ENCODE measurements at regions not wholly inside any gene's neighbourhood (a gene's known extent, or its start where the extent isn't known, plus 50 kb on each side); places are given as distances from the start of the nearest gene placed in this dataset.

DNA sequence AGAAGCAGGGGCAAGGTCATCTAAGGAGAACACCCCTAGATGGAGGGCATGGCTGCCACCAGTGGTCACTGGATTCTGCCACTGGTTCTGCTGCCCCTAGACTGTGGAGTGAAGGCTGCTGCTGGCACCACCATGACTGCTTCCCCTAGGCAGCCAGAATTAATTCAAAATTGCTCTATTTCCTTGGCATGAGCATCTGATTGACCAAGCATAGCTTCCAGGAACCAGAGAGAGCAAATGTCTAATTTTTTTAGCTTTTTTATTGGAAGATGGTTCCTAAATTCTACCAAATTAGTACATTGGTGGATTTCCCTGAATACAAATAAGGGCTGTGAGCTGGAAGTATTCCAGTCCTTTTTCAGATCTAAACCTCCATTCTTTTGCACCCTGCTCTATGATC is 270.2 kb upstream of the GBE1 start:
- Mint-ChIP-seq H3K36me3 (ENCODE audit: low read depth) (no peaks in the 10 kb centered on the region), H3K27me3 (ENCODE audit: insufficient read depth, low read depth, poor library complexity) (no peaks in the 10 kb centered on the region), H3K27ac (no peak overlapping the region), H3K4me3 (no peak overlapping the region), H3K9me3 (no peaks in the 10 kb centered on the region), H3K4me1 (peaks cover 6% of the 10 kb centered on the region)
- H3K36me3 ChIP-seq (ENCODE audit: insufficient read depth) = no peaks in the 10 kb centered on the region
- H3K4me1 ChIP-seq (ENCODE audit: insufficient read depth) = no peaks in the 10 kb centered on the region
- no peak overlapping the region for H3K4me2 ChIP-seq
- no peak overlapping the region for H2AFZ ChIP-seq
- ATAC-seq = no peak
- H3K4me3 ChIP-seq = no peak overlapping the region
- H4K20me1 ChIP-seq (replicated peaks; ENCODE audit: insufficient read depth) = no peaks in the 10 kb centered on the region
- TF ChIP-seq JUNB (IDR thresholded peaks at IDR 0.05; ENCODE audit: unreplicated experiment) (no peak), ZNF114 (CRISPR knock-in tag; IDR thresholded peaks at IDR 0.05) (no peak), EZH2 (IDR thresholded peaks at IDR 0.05; ENCODE audit: low read depth, unreplicated experiment) (no peak), NANOG (IDR thresholded peaks at IDR 0.05; ENCODE audit: borderline replicate concordance) (no peak), ZNF331 (CRISPR knock-in tag; IDR thresholded peaks at IDR 0.05; ENCODE audit: low read depth) (no peak), CREB1 (CRISPR knock-in tag; IDR thresholded peaks at IDR 0.05; ENCODE audit: low read depth) (no peak), EZH2phosphoT487 (IDR thresholded peaks at IDR 0.05; ENCODE audit: unreplicated experiment) (no peak), POLR2AphosphoS5 (IDR thresholded peaks at IDR 0.05; ENCODE audit: low read depth) (no peak), STAT1 (IDR thresholded peaks at IDR 0.05; ENCODE audit: unreplicated experiment) (no peak)
- TF ChIP-seq, protein P1, sequence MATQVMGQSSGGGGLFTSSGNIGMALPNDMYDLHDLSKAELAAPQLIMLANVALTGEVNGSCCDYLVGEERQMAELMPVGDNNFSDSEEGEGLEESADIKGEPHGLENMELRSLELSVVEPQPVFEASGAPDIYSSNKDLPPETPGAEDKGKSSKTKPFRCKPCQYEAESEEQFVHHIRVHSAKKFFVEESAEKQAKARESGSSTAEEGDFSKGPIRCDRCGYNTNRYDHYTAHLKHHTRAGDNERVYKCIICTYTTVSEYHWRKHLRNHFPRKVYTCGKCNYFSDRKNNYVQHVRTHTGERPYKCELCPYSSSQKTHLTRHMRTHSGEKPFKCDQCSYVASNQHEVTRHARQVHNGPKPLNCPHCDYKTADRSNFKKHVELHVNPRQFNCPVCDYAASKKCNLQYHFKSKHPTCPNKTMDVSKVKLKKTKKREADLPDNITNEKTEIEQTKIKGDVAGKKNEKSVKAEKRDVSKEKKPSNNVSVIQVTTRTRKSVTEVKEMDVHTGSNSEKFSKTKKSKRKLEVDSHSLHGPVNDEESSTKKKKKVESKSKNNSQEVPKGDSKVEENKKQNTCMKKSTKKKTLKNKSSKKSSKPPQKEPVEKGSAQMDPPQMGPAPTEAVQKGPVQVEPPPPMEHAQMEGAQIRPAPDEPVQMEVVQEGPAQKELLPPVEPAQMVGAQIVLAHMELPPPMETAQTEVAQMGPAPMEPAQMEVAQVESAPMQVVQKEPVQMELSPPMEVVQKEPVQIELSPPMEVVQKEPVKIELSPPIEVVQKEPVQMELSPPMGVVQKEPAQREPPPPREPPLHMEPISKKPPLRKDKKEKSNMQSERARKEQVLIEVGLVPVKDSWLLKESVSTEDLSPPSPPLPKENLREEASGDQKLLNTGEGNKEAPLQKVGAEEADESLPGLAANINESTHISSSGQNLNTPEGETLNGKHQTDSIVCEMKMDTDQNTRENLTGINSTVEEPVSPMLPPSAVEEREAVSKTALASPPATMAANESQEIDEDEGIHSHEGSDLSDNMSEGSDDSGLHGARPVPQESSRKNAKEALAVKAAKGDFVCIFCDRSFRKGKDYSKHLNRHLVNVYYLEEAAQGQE (IDR thresholded peaks at IDR 0.05; ENCODE audit: unreplicated experiment) = no peak
- TF ChIP-seq, protein P2, sequence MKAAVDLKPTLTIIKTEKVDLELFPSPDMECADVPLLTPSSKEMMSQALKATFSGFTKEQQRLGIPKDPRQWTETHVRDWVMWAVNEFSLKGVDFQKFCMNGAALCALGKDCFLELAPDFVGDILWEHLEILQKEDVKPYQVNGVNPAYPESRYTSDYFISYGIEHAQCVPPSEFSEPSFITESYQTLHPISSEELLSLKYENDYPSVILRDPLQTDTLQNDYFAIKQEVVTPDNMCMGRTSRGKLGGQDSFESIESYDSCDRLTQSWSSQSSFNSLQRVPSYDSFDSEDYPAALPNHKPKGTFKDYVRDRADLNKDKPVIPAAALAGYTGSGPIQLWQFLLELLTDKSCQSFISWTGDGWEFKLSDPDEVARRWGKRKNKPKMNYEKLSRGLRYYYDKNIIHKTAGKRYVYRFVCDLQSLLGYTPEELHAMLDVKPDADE (IDR thresholded peaks at IDR 0.05) = no peak
- TF ChIP-seq, protein P3, sequence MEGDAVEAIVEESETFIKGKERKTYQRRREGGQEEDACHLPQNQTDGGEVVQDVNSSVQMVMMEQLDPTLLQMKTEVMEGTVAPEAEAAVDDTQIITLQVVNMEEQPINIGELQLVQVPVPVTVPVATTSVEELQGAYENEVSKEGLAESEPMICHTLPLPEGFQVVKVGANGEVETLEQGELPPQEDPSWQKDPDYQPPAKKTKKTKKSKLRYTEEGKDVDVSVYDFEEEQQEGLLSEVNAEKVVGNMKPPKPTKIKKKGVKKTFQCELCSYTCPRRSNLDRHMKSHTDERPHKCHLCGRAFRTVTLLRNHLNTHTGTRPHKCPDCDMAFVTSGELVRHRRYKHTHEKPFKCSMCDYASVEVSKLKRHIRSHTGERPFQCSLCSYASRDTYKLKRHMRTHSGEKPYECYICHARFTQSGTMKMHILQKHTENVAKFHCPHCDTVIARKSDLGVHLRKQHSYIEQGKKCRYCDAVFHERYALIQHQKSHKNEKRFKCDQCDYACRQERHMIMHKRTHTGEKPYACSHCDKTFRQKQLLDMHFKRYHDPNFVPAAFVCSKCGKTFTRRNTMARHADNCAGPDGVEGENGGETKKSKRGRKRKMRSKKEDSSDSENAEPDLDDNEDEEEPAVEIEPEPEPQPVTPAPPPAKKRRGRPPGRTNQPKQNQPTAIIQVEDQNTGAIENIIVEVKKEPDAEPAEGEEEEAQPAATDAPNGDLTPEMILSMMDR (conservative IDR thresholded peaks at IDR 0.05; ENCODE audit: low read depth in 2 of 2) = no peak
- TF ChIP-seq, protein P4, sequence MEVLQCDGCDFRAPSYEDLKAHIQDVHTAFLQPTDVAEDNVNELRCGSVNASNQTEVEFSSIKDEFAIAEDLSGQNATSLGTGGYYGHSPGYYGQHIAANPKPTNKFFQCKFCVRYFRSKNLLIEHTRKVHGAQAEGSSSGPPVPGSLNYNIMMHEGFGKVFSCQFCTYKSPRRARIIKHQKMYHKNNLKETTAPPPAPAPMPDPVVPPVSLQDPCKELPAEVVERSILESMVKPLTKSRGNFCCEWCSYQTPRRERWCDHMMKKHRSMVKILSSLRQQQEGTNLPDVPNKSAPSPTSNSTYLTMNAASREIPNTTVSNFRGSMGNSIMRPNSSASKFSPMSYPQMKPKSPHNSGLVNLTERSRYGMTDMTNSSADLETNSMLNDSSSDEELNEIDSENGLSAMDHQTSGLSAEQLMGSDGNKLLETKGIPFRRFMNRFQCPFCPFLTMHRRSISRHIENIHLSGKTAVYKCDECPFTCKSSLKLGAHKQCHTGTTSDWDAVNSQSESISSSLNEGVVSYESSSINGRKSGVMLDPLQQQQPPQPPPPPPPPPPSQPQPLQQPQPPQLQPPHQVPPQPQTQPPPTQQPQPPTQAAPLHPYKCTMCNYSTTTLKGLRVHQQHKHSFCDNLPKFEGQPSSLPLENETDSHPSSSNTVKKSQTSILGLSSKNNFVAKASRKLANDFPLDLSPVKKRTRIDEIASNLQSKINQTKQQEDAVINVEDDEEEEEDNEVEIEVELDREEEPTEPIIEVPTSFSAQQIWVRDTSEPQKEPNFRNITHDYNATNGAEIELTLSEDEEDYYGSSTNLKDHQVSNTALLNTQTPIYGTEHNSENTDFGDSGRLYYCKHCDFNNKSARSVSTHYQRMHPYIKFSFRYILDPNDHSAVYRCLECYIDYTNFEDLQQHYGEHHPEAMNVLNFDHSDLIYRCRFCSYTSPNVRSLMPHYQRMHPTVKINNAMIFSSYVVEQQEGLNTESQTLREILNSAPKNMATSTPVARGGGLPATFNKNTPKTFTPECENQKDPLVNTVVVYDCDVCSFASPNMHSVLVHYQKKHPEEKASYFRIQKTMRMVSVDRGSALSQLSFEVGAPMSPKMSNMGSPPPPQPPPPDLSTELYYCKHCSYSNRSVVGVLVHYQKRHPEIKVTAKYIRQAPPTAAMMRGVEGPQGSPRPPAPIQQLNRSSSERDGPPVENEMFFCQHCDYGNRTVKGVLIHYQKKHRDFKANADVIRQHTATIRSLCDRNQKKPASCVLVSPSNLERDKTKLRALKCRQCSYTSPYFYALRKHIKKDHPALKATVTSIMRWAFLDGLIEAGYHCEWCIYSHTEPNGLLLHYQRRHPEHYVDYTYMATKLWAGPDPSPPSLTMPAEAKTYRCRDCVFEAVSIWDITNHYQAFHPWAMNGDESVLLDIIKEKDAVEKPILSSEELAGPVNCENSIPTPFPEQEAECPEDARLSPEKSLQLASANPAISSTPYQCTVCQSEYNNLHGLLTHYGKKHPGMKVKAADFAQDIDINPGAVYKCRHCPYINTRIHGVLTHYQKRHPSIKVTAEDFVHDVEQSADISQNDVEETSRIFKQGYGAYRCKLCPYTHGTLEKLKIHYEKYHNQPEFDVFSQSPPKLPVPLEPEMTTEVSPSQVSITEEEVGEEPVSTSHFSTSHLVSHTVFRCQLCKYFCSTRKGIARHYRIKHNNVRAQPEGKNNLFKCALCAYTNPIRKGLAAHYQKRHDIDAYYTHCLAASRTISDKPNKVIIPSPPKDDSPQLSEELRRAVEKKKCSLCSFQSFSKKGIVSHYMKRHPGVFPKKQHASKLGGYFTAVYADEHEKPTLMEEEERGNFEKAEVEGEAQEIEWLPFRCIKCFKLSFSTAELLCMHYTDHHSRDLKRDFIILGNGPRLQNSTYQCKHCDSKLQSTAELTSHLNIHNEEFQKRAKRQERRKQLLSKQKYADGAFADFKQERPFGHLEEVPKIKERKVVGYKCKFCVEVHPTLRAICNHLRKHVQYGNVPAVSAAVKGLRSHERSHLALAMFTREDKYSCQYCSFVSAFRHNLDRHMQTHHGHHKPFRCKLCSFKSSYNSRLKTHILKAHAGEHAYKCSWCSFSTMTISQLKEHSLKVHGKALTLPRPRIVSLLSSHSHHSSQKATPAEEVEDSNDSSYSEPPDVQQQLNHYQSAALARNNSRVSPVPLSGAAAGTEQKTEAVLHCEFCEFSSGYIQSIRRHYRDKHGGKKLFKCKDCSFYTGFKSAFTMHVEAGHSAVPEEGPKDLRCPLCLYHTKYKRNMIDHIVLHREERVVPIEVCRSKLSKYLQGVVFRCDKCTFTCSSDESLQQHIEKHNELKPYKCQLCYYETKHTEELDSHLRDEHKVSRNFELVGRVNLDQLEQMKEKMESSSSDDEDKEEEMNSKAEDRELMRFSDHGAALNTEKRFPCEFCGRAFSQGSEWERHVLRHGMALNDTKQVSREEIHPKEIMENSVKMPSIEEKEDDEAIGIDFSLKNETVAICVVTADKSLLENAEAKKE (CRISPR knock-in tag; IDR thresholded peaks at IDR 0.05) = no peak
- H3F3A ChIP-seq (replicated peaks; ENCODE audit: low read depth) = no peaks in the 10 kb centered on the region
- no peaks in the 10 kb centered on the region for H3K79me2 ChIP-seq (replicated peaks; ENCODE audit: insufficient read depth)
- no peaks in the 10 kb centered on the region for H3K27me3 ChIP-seq (ENCODE audit: insufficient read depth)
- H3K27ac ChIP-seq (ENCODE audit: low read depth) = no peak overlapping the region
- peaks cover 3% of the 10 kb centered on the region; the same call in 1 of the 2 replicates for H3K9me2 ChIP-seq (ENCODE audit: insufficient read depth)
- no peak for DNase-seq (ENCODE audit: low spot score)
